Gastroesophageal sphincter (tissue), 4 donors: ENCODE measurements at regions not wholly inside any gene's neighbourhood (a gene's known extent, or its start where the extent isn't known, plus 50 kb on each side); places are given as distances from the start of the nearest gene placed in this dataset.

Source experiments
- ATAC-seq: fragments of 150-250 bp; one replicate; pipeline ENCODE4 v1.9.1; 2016; ENCODE audit warnings: mild to moderate bottlenecking, moderate library complexity
- H3K27ac ChIP-seq, 4 donors: fragments of 200-600 bp; sonication (generic) in 3 of 4; 1 replicate in 3 of 4; 2 replicates in 1 of 4; pipeline ENCODE4 v1.5.1; 2016 to 2019
- H3K27me3 ChIP-seq: fragments of 200-600 bp; sonication (generic); one replicate; pipeline ENCODE4 v1.5.1; 2019
- H3K36me3 ChIP-seq, 2 donors: fragments of 200-600 bp; sonication (generic); one replicate each; pipeline ENCODE4 v1.5.1; 2019; ENCODE audit warnings: control low read depth in 1 of 2
- H3K4me1 ChIP-seq, 3 donors: fragments of 200-600 bp; sonication (generic); 1 replicate in 2 of 3; 2 replicates in 1 of 3; pipeline ENCODE4 v1.5.1; 2016 to 2019; ENCODE audit warnings: control low read depth in 2 of 3
- H3K4me3 ChIP-seq, 2 donors: fragments of 200-600 bp; sonication (generic); one replicate each; pipeline ENCODE4 v1.5.1; 2019; ENCODE audit warnings: mild to moderate bottlenecking in 1 of 2, moderate library complexity in 1 of 2
- H3K9me3 ChIP-seq, 3 donors: fragments of 200-600 bp; sonication (generic); one replicate each; pipeline ENCODE4 v1.5.1; 2017 to 2019; ENCODE audit warnings: control low read depth in 2 of 3
- CTCF ChIP-seq, 4 experiments: fragments of 200-600 bp in 2 of 4; fragments of 450-650 bp in 2 of 4; sonication (generic) in 1 of 4; IDR thresholded peaks; one replicate each; pipeline ENCODE4 v1.5.1; 2017 to 2019; ENCODE audit warnings: antibody characterized with exemption in 4 of 4, mild to moderate bottlenecking in 2 of 4, moderate library complexity in 2 of 4
- EP300 ChIP-seq: sonication (generic); formaldehyde crosslinking; IDR thresholded peaks from one replicate; pipeline ENCODE4 v1.6.1; 2017; ENCODE audit warnings: antibody characterized with exemption, mild to moderate bottlenecking
- POLR2A ChIP-seq, 2 donors: fragments of 450-650 bp; IDR thresholded peaks; one replicate each; pipeline ENCODE4 v1.6.1; 2017; ENCODE audit warnings: antibody characterized with exemption in 2 of 2, mild to moderate bottlenecking in 2 of 2, moderate library complexity in 1 of 2
- POLR2AphosphoS5 ChIP-seq: sonication (generic); formaldehyde crosslinking; IDR thresholded peaks from one replicate; pipeline ENCODE4 v1.6.1; 2017; ENCODE audit warnings: antibody characterized with exemption
- WGBS, 2 donors: methylation state at CpG; one replicate each; pipeline ENCODE4 v1.1.5; 2018; ENCODE audit warnings: low coverage in 1 of 2; 5-methylcytosine and 5-hydroxymethylcytosine counted together

DNA sequence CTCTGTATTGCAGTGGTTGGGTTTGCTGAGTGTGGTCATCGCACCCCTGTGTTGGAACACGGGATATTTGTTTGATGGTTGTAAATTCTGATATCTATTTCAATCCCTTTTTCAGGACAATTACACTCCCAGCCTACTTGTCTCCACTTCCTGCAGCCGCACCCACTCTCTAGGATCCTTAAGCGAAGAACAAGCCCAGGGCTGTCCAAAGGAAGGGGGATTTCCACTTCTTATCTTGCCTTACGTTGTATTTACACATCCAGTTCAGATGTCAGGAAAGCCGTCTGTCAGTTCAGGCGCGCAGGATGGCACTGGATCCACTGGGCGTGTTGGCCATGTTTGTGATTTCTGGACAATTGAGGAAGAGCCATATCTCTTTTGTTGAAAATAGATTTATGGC lies 834.5 kb upstream of the SALL3 start:
- peaks cover 16% of the 10 kb centered on the region for H3K27me3 ChIP-seq
- 54 to 79% methylated on average over 7 of the region's 9 CpGs for WGBS, 2 donors
- no peak overlapping the region for H3K4me3 ChIP-seq
- no peak overlapping the region for H3K27ac ChIP-seq
- H3K4me1 ChIP-seq: no peaks in the 10 kb centered on the region
- H3K36me3 ChIP-seq: no peaks in the 10 kb centered on the region
- H3K9me3 ChIP-seq: peaks cover 0 to 10% (median 0%) of the 10 kb centered on the region in 3 donors
- ATAC-seq: no peak
- TF ChIP-seq POLR2A (IDR thresholded peaks at IDR 0.05): no peak

GRCh38 chr18:78146136-78147085 lies 833.2 kb upstream of the SALL3 start:
- WGBS, 2 donors: 78 to 84% methylated on average over 10 to 13 of the region's 17 CpGs
- no peak for ATAC-seq

GRCh38 chr18:78150590-78150989 lies 829.0 kb upstream of the SALL3 start:
- ATAC-seq: no peak
- WGBS, 2 donors: 79 to 86% methylated on average over 4 to 7 of the region's 7 CpGs

More at GRCh38 chr18:78146136-78147085, 833.2 kb upstream of the SALL3 start:
- peaks cover 0 to 10% (median 0%) of the 10 kb centered on the region in 3 donors for H3K9me3 ChIP-seq
- peaks cover 16% of the 10 kb centered on the region for H3K27me3 ChIP-seq
- TF ChIP-seq POLR2AphosphoS5 (no peak), EP300 (no peak), POLR2A (IDR thresholded peaks at IDR 0.05) (no peak)
- no peak overlapping the region for H3K27ac ChIP-seq
- H3K36me3 ChIP-seq: no peaks in the 10 kb centered on the region
- H3K4me3 ChIP-seq: no peak overlapping the region
- no peaks in the 10 kb centered on the region for H3K4me1 ChIP-seq

GRCh38 chr18:78151234-78151633 lies 828.4 kb upstream of the SALL3 start:
- no peak for ATAC-seq
- Histone ChIP-seq H3K4me3 (no peak overlapping the region), H3K9me3 (peaks cover 0 to 10% (median 0%) of the 10 kb centered on the region in 3 donors), H3K27me3 (no peaks in the 10 kb centered on the region), H3K4me1 (no peaks in the 10 kb centered on the region), H3K36me3 (no peaks in the 10 kb centered on the region), H3K27ac (no peak overlapping the region)
- TF ChIP-seq POLR2A (IDR thresholded peaks at IDR 0.05) (no peak), CTCF (IDR thresholded peaks at IDR 0.05) (no peak), POLR2AphosphoS5 (no peak), EP300 (no peak)
- 93 to 100% methylated on average over 2 to 7 of the region's 9 CpGs for WGBS, 2 donors

More at GRCh38 chr18:78150590-78150989, 829.0 kb upstream of the SALL3 start:
- Histone ChIP-seq H3K4me1 (no peaks in the 10 kb centered on the region), H3K4me3 (no peak overlapping the region), H3K27me3 (peaks cover 4% of the 10 kb centered on the region), H3K36me3 (no peaks in the 10 kb centered on the region), H3K27ac (no peak overlapping the region), H3K9me3 (peaks cover 0 to 10% (median 0%) of the 10 kb centered on the region in 3 donors)
- no peak for TF ChIP-seq CTCF (IDR thresholded peaks at IDR 0.05)
- no peak for TF ChIP-seq EP300
- no peak for TF ChIP-seq POLR2AphosphoS5
- no peak for TF ChIP-seq POLR2A (IDR thresholded peaks at IDR 0.05)

GRCh38 chr18:78151948-78152725 lies 827.5 kb upstream of the SALL3 start:
- no peaks in the 10 kb centered on the region for H3K4me1 ChIP-seq
- H3K36me3 ChIP-seq: no peaks in the 10 kb centered on the region
- H3K27me3 ChIP-seq: no peaks in the 10 kb centered on the region
- H3K4me3 ChIP-seq: no peak overlapping the region
- peaks cover 0 to 10% (median 0%) of the 10 kb centered on the region in 3 donors for H3K9me3 ChIP-seq
- WGBS, 2 donors: 100% methylated on average over 3 to 5 of the region's 17 CpGs
- H3K27ac ChIP-seq: no peak overlapping the region
- TF ChIP-seq EP300 (no peak), POLR2A (IDR thresholded peaks at IDR 0.05) (no peak), CTCF (IDR thresholded peaks at IDR 0.05) (no peak), POLR2AphosphoS5 (no peak)
- ATAC-seq: no peak
